Glutamatergic neuron (in vitro differentiated cells): ENCODE measurements at regions not wholly inside any gene's neighbourhood (a gene's known extent, or its start where the extent isn't known, plus 50 kb on each side); places are given as distances from the start of the nearest gene placed in this dataset.

ENCODE experiments used
- DNase-seq: peaks from one replicate; pipeline ENCODE4 v3.0.0; 2022
- H3K27ac Mint-ChIP-seq: one replicate; pipeline ENCODE4 v1.8.0; 2020; ENCODE audit warnings: mild to moderate bottlenecking, mixed read lengths, inconsistent platforms; ENCODE audit not compliant: unreplicated experiment
- H3K27me3 Mint-ChIP-seq: one replicate; pipeline ENCODE4 v1.8.0; 2020; ENCODE audit warnings: mild to moderate bottlenecking, moderate library complexity, mixed read lengths, inconsistent platforms; ENCODE audit not compliant: unreplicated experiment
- H3K36me3 Mint-ChIP-seq: one replicate; pipeline ENCODE4 v1.8.0; 2020; ENCODE audit warnings: mild to moderate bottlenecking, mixed read lengths, inconsistent platforms; ENCODE audit not compliant: unreplicated experiment
- H3K4me1 Mint-ChIP-seq: one replicate; pipeline ENCODE4 v1.8.0; 2020; ENCODE audit warnings: mild to moderate bottlenecking, low read depth, mixed read lengths, inconsistent platforms; ENCODE audit not compliant: unreplicated experiment
- H3K4me3 Mint-ChIP-seq: one replicate; pipeline ENCODE4 v1.8.0; 2020; ENCODE audit warnings: mild to moderate bottlenecking, mixed read lengths, inconsistent platforms; ENCODE audit not compliant: unreplicated experiment
- H3K9me3 Mint-ChIP-seq: one replicate; pipeline ENCODE4 v1.8.0; 2020; ENCODE audit warnings: mild to moderate bottlenecking, moderate library complexity, mixed read lengths, inconsistent platforms; ENCODE audit not compliant: unreplicated experiment
- CTCF ChIP-seq: fragments of 200-600 bp; sonication (generic); IDR thresholded peaks from one replicate; pipeline ENCODE4 v1.5.0; 2021; ENCODE audit not compliant: partially characterized antibody, unreplicated experiment

GRCh38 chr2:12979066-12979465, 262.3 kb downstream of the TRIB2 start:
- H3K4me3 Mint-ChIP-seq, result no peak overlapping the region
- no peaks in the 10 kb centered on the region for H3K9me3 Mint-ChIP-seq
- H3K4me1 Mint-ChIP-seq, result no peaks in the 10 kb centered on the region
- H3K36me3 Mint-ChIP-seq, result no peaks in the 10 kb centered on the region
- DNase-seq, result no peak
- H3K27me3 Mint-ChIP-seq, result no peaks in the 10 kb centered on the region
- TF ChIP-seq CTCF, result no peak
- H3K27ac Mint-ChIP-seq, result no peak overlapping the region

GRCh38 chr2:12980817-12981216, 264.1 kb downstream of the TRIB2 start:
- Mint-ChIP-seq H3K4me1 (no peaks in the 10 kb centered on the region), H3K27me3 (no peaks in the 10 kb centered on the region), H3K27ac (no peak overlapping the region), H3K4me3 (no peak overlapping the region), H3K9me3 (no peaks in the 10 kb centered on the region), H3K36me3 (no peaks in the 10 kb centered on the region)
- no peak for TF ChIP-seq CTCF
- no peak for DNase-seq

GRCh38 chr2:12982149-12982584, 265.4 kb downstream of the TRIB2 start:
- Mint-ChIP-seq H3K9me3 (no peaks in the 10 kb centered on the region), H3K4me3 (no peak overlapping the region), H3K27me3 (no peaks in the 10 kb centered on the region), H3K27ac (no peak overlapping the region), H3K36me3 (no peaks in the 10 kb centered on the region), H3K4me1 (no peaks in the 10 kb centered on the region)
- no peak for TF ChIP-seq CTCF
- DNase-seq, result no peak

GRCh38 chr2:12987246-12987645, 270.5 kb downstream of the TRIB2 start:
- no peaks in the 10 kb centered on the region for H3K27me3 Mint-ChIP-seq
- H3K4me1 Mint-ChIP-seq, result no peaks in the 10 kb centered on the region
- peaks cover 2% of the 10 kb centered on the region for H3K9me3 Mint-ChIP-seq
- no peaks in the 10 kb centered on the region for H3K36me3 Mint-ChIP-seq
- no peak for TF ChIP-seq CTCF
- no peak for DNase-seq
- no peak overlapping the region for H3K27ac Mint-ChIP-seq
- no peak overlapping the region for H3K4me3 Mint-ChIP-seq

- peaks cover 2% of the 10 kb centered on the region for H3K9me3 Mint-ChIP-seq
- no peak overlapping the region for H3K4me3 Mint-ChIP-seq
- no peaks in the 10 kb centered on the region for H3K4me1 Mint-ChIP-seq
- H3K36me3 Mint-ChIP-seq, result no peaks in the 10 kb centered on the region
- no peaks in the 10 kb centered on the region for H3K27me3 Mint-ChIP-seq
- no peak for TF ChIP-seq CTCF
- no peak for DNase-seq
- no peak overlapping the region for H3K27ac Mint-ChIP-seq
Observed at GRCh38 chr2:12988279-12988678, 271.5 kb downstream of the TRIB2 start.
